GM19351 (cell line): ENCODE measurements at regions not wholly inside any gene's neighbourhood (a gene's known extent, or its start where the extent isn't known, plus 50 kb on each side); places are given as distances from the start of the nearest gene placed in this dataset.

Experiments
- ATAC-seq: cut with Tn5 transposase; IDR thresholded peaks from one replicate; pipeline ENCODE4 v1.9.1; 2021; ENCODE audit warnings: mild to moderate bottlenecking, moderate library complexity; ENCODE audit not compliant: unreplicated experiment

GRCh38 chr6:6781172-6781872, 192.8 kb downstream of the LY86 start:
- ATAC-seq = no peak

- no peak for ATAC-seq
Observed at GRCh38 chr6:6781873-6782227, 193.3 kb downstream of the LY86 start.

GRCh38 chr6:6783721-6784120, 195.2 kb downstream of the LY86 start:
- ATAC-seq = no peak

GRCh38 chr6:6784514-6785162, 196.1 kb downstream of the LY86 start:
- no peak for ATAC-seq

GRCh38 chr6:6785163-6785521, 196.6 kb downstream of the LY86 start:
- ATAC-seq = no peak

- ATAC-seq = peak; percentile 67
Observed at GRCh38 chr6:6788394-6789032, 200.0 kb downstream of the LY86 start.

GRCh38 chr6:6790393-6790792, 201.9 kb downstream of the LY86 start:
- no peak for ATAC-seq

GRCh38 chr6:6790891-6791290, 202.4 kb downstream of the LY86 start:
- no peak for ATAC-seq

GRCh38 chr6:6793388-6794250, 205.1 kb downstream of the LY86 start:
- no peak for ATAC-seq

- ATAC-seq = no peak
Observed at GRCh38 chr6:6795393-6795792, 206.9 kb downstream of the LY86 start.

- no peak for ATAC-seq
Observed at GRCh38 chr6:6796818-6797217, 208.3 kb downstream of the LY86 start.

- peak; percentile 27 for ATAC-seq
Observed at GRCh38 chr6:6798448-6798860, 209.9 kb downstream of the LY86 start.

GRCh38 chr6:6801005-6801335, 212.4 kb downstream of the LY86 start:
- no peak for ATAC-seq

GRCh38 chr6:6801635-6802218, 213.2 kb downstream of the LY86 start:
- ATAC-seq = no peak

- ATAC-seq = peak; percentile 68
Observed at GRCh38 chr6:6803180-6803977, 214.9 kb downstream of the LY86 start.

GRCh38 chr6:6804843-6805615, 216.5 kb downstream of the LY86 start:
- no peak for ATAC-seq

GRCh38 chr6:6806844-6807518, 218.5 kb downstream of the LY86 start:
- ATAC-seq = no peak

GRCh38 chr6:6808343-6808742, 219.8 kb downstream of the LY86 start:
- ATAC-seq = no peak

- no peak for ATAC-seq
Observed at GRCh38 chr6:6808915-6809314, 220.4 kb downstream of the LY86 start.
